NB4 (cell line): ENCODE measurements at regions not wholly inside any gene's neighbourhood (a gene's known extent, or its start where the extent isn't known, plus 50 kb on each side); places are given as distances from the start of the nearest gene placed in this dataset.

Source experiments
- MAX ChIP-seq: IDR thresholded peaks from 2 replicates; pipeline ENCODE4 v1.6.1; 2011; ENCODE audit warnings: low read depth, low read length
- MYC ChIP-seq: IDR thresholded peaks from 2 replicates; pipeline ENCODE4 v1.6.1; 2011; ENCODE audit warnings: low read depth, low read length
- POLR2A ChIP-seq: IDR thresholded peaks from 2 replicates; pipeline ENCODE4 v1.6.1; 2011; ENCODE audit warnings: mild to moderate bottlenecking; ENCODE audit not compliant: insufficient read length; ENCODE audit errors: extremely low read depth
- TF ChIP-seq, protein P1 (sequence below): IDR thresholded peaks from one replicate; pipeline ENCODE4 v1.5.1; 2012; ENCODE audit warnings: low read depth, low read length

- TF ChIP-seq, protein P1, sequence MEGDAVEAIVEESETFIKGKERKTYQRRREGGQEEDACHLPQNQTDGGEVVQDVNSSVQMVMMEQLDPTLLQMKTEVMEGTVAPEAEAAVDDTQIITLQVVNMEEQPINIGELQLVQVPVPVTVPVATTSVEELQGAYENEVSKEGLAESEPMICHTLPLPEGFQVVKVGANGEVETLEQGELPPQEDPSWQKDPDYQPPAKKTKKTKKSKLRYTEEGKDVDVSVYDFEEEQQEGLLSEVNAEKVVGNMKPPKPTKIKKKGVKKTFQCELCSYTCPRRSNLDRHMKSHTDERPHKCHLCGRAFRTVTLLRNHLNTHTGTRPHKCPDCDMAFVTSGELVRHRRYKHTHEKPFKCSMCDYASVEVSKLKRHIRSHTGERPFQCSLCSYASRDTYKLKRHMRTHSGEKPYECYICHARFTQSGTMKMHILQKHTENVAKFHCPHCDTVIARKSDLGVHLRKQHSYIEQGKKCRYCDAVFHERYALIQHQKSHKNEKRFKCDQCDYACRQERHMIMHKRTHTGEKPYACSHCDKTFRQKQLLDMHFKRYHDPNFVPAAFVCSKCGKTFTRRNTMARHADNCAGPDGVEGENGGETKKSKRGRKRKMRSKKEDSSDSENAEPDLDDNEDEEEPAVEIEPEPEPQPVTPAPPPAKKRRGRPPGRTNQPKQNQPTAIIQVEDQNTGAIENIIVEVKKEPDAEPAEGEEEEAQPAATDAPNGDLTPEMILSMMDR, result no peak
- TF ChIP-seq POLR2A (no peak), MAX (no peak), MYC (no peak)
Observed at GRCh38 chr4:123481717-123482116, 85.1 kb downstream of the SPRY1 start.
